22Rv1 (cell line): ENCODE measurements at regions not wholly inside any gene's neighbourhood (a gene's known extent, or its start where the extent isn't known, plus 50 kb on each side); places are given as distances from the start of the nearest gene placed in this dataset.

Source experiments
- H3K27ac ChIP-seq: fragments of 450-650 bp; 2 replicates; pipeline ENCODE4 v1.5.1; 2017
- CTCF ChIP-seq: fragments of 450-650 bp; IDR thresholded peaks from 2 replicates; pipeline ENCODE4 v1.5.1; 2017; ENCODE audit warnings: mild to moderate bottlenecking
- ZFX ChIP-seq: fragments of 450-650 bp; IDR thresholded peaks from 2 replicates; pipeline ENCODE4 v1.6.1; 2017; ENCODE audit warnings: antibody characterized with exemption, borderline replicate concordance

- H3K27ac ChIP-seq = no peak overlapping the region
- TF ChIP-seq ZFX (no peak), CTCF (no peak)
Measured at GRCh38 chr2:8575038-8575833, 106.6 kb upstream of the ID2 start.

- H3K27ac ChIP-seq = no peak overlapping the region
- TF ChIP-seq CTCF (no peak), ZFX (no peak)
Measured at GRCh38 chr2:8575834-8576423, 105.9 kb upstream of the ID2 start.

GRCh38 chr2:8576525-8577167 lies 105.2 kb upstream of the ID2 start:
- TF ChIP-seq ZFX (no peak), CTCF (no peak)
- H3K27ac ChIP-seq = no peak overlapping the region

GRCh38 chr2:8577573-8577972 lies 104.3 kb upstream of the ID2 start:
- H3K27ac ChIP-seq = no peak overlapping the region
- TF ChIP-seq ZFX = no peak
- no peak for TF ChIP-seq CTCF

GRCh38 chr2:8578335-8579244 lies 103.3 kb upstream of the ID2 start:
- H3K27ac ChIP-seq = no peak overlapping the region
- no peak for TF ChIP-seq ZFX

GRCh38 chr2:8579485-8580085 lies 102.3 kb upstream of the ID2 start:
- TF ChIP-seq CTCF (no peak), ZFX (no peak)
- no peak overlapping the region for H3K27ac ChIP-seq
